ENCODE measurements at regions not wholly inside any gene's neighbourhood (a gene's known extent, or its start where the extent isn't known, plus 50 kb on each side); places are given as distances from the start of the nearest gene placed in this dataset.

- Histone ChIP-seq H3K4me1 (no peaks in the 10 kb centered on the region), H3K27me3 (no peaks in the 10 kb centered on the region), H3K36me3 (no peaks in the 10 kb centered on the region), H3K9me3 (no peaks in the 10 kb centered on the region), H3K4me3 (no peak overlapping the region), H3K27ac (no peak overlapping the region)
- WGBS, 4 donors = 78 to 98% (median 89%) methylated on average over 6 of the region's 6 CpGs
- intact Hi-C loops (cut with DNase I) = no loop called here
- DNase-seq (no peak), ATAC-seq (no peak)
- TF ChIP-seq POLR2A (IDR thresholded peaks at IDR 0.05) = no peak
- TF ChIP-seq, protein P1, sequence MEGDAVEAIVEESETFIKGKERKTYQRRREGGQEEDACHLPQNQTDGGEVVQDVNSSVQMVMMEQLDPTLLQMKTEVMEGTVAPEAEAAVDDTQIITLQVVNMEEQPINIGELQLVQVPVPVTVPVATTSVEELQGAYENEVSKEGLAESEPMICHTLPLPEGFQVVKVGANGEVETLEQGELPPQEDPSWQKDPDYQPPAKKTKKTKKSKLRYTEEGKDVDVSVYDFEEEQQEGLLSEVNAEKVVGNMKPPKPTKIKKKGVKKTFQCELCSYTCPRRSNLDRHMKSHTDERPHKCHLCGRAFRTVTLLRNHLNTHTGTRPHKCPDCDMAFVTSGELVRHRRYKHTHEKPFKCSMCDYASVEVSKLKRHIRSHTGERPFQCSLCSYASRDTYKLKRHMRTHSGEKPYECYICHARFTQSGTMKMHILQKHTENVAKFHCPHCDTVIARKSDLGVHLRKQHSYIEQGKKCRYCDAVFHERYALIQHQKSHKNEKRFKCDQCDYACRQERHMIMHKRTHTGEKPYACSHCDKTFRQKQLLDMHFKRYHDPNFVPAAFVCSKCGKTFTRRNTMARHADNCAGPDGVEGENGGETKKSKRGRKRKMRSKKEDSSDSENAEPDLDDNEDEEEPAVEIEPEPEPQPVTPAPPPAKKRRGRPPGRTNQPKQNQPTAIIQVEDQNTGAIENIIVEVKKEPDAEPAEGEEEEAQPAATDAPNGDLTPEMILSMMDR (IDR thresholded peaks at IDR 0.05) = no peak
These were observed 84.6 kb upstream of the MGMT start for GRCh38 chr10:129382401-129382800.

DNA sequence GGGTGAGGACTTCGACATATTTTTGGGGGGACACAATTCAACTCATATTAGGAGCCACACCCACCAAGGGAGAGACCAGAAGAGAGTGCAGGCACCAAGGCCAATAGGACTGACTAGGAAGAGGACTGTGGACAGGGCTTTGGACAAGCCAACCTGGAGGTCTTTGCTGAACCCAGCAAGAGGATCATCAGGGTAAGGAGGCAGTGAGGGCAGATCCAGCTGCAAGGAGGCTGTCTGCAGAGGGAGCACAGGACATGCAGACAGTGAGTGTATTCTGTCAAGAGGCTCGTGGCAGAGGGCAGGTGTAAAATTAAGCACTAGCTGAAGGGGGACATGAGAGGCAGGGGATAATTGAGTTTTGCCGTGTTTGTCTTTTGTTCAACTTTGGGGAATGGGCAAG lies 83.4 kb upstream of the MGMT start:
- H3K4me1 ChIP-seq = no peaks in the 10 kb centered on the region
- no peak for DNase-seq
- no peaks in the 10 kb centered on the region for H3K27me3 ChIP-seq
- TF ChIP-seq, protein P1 (IDR thresholded peaks at IDR 0.05) = no peak
- no peak for TF ChIP-seq POLR2A (IDR thresholded peaks at IDR 0.05)
- ATAC-seq = no peak
- WGBS, 4 donors = 87 to 93% (median 91%) methylated on average over 3 of the region's 3 CpGs
- no peaks in the 10 kb centered on the region for H3K36me3 ChIP-seq
- intact Hi-C loops (cut with DNase I) = no loop called here
- H3K9me3 ChIP-seq = no peaks in the 10 kb centered on the region
- no peak overlapping the region for H3K27ac ChIP-seq
- no peak overlapping the region for H3K4me3 ChIP-seq

DNA sequence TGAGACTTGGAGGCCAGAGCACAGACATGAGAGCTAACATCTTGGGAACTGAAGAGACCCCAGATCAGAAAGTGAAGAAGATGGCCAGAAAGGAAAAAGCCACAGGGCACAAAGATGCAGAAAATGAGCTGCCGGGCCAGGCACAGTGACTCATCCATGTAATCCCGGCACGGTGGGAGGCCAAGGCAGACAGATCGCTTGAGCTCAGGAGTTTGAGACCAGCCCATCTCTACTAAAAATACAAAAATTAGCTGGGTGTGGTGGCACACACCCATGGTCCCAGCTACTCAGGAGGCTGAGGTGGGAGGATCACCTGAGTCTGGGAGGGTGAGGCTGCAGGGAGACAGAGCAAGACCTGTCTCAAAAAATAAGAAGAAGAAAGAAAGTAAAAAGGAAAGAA lies 81.4 kb upstream of the MGMT start:
- Histone ChIP-seq H3K9me3 (no peaks in the 10 kb centered on the region), H3K4me3 (no peak overlapping the region), H3K27me3 (no peaks in the 10 kb centered on the region), H3K4me1 (no peaks in the 10 kb centered on the region), H3K36me3 (no peaks in the 10 kb centered on the region), H3K27ac (no peak overlapping the region)
- intact Hi-C loops (cut with DNase I) = no loop called here
- ATAC-seq = no peak
- 85 to 97% (median 88%) methylated on average over 4 of the region's 4 CpGs for WGBS, 4 donors
- TF ChIP-seq, protein P1 (IDR thresholded peaks at IDR 0.05) = no peak
- no peak for TF ChIP-seq POLR2A (IDR thresholded peaks at IDR 0.05)
- no peak for DNase-seq

GRCh38 chr10:129386415-129387257 lies 80.4 kb upstream of the MGMT start:
- WGBS, 4 donors = 75 to 79% (median 77%) methylated on average over 6 of the region's 6 CpGs
- Histone ChIP-seq H3K9me3 (no peaks in the 10 kb centered on the region), H3K4me1 (no peaks in the 10 kb centered on the region), H3K27ac (no peak overlapping the region), H3K4me3 (no peak overlapping the region), H3K27me3 (no peaks in the 10 kb centered on the region), H3K36me3 (no peaks in the 10 kb centered on the region)
- ATAC-seq = no peak
- TF ChIP-seq, protein P1 (IDR thresholded peaks at IDR 0.05) = no peak
- TF ChIP-seq POLR2A (IDR thresholded peaks at IDR 0.05) = no peak
- intact Hi-C loops (cut with DNase I) = no loop called here
- DNase-seq = no peak
